K562 (cell line): ENCODE measurements at regions not wholly inside any gene's neighbourhood (a gene's known extent, or its start where the extent isn't known, plus 50 kb on each side); places are given as distances from the start of the nearest gene placed in this dataset.

ENCODE experiments used
- ATF3 ChIP-seq, 2 experiments: fragments of 450-650 bp in 1 of 2; sonication (generic) in 1 of 2; formaldehyde crosslinking in 1 of 2; IDR thresholded peaks in 1 of 2; conservative IDR thresholded peaks in 1 of 2; 2 replicates each; pipeline versions ENCODE4 v1.6.1 to v1.8.1; 2016 to 2023; ENCODE audit warnings: mild to moderate bottlenecking in 2 of 2, moderate library complexity in 2 of 2, inconsistent platforms in 1 of 2, missing genetic modification reagents in 1 of 2
- ATF6 ChIP-seq: sonication (generic); formaldehyde crosslinking; IDR thresholded peaks from 2 replicates; pipeline ENCODE4 v1.4.0; 2020; ENCODE audit warnings: mild to moderate bottlenecking, missing genetic modification reagents
- ETV5 ChIP-seq: sonication (generic); formaldehyde crosslinking; IDR thresholded peaks from 2 replicates; pipeline ENCODE4 v1.4.0; 2020; ENCODE audit warnings: low read depth, mild to moderate bottlenecking, missing genetic modification reagents
- EWSR1 ChIP-seq: fragments of 450-650 bp; IDR thresholded peaks from 2 replicates; pipeline ENCODE4 v1.6.1; 2018; ENCODE audit warnings: borderline replicate concordance, mild to moderate bottlenecking, low read depth, moderate library complexity; ENCODE audit not compliant: partially characterized antibody
- GTF2A2 ChIP-seq: IDR thresholded peaks from 2 replicates; pipeline ENCODE4 v1.6.1; 2016; ENCODE audit warnings: mild to moderate bottlenecking, missing genetic modification characterization, missing compliant biosample characterization
- UBTF ChIP-seq, 2 experiments: IDR thresholded peaks; 2 replicates each; pipeline ENCODE4 v1.6.1; 2012; ENCODE audit warnings: improper control_type of control experiment in 2 of 2, low read depth in 2 of 2, low read length in 2 of 2, borderline replicate concordance in 1 of 2
- ZBTB7A ChIP-seq: IDR thresholded peaks from 2 replicates; pipeline ENCODE4 v1.6.1; 2011; ENCODE audit warnings: low read depth, mild to moderate bottlenecking, low read length, moderate library complexity, borderline replicate concordance; ENCODE audit not compliant: control insufficient read depth
- ZNF165 ChIP-seq: fragments of 250-450 bp; sonication (Bioruptor Pico); IDR thresholded peaks from 2 replicates; pipeline ENCODE4 v1.4.0; 2020; ENCODE audit warnings: borderline replicate concordance
- ZNF217 ChIP-seq: sonication (generic); formaldehyde crosslinking; IDR thresholded peaks from 2 replicates; pipeline ENCODE4 v1.8.0; 2022; ENCODE audit warnings: mild to moderate bottlenecking, missing genetic modification reagents

GRCh38 chr2:217370391-217370790 lies 510.5 kb upstream of the TNP1 start (continued):
- TF ChIP-seq UBTF (IDR thresholded peaks at IDR 0.05; ENCODE audit: borderline replicate concordance in 1 of 2, low read depth in 2 of 2, low read length in 2 of 2): no peak
- TF ChIP-seq GTF2A2 (tag): no peak
- peak; percentile 36; the same call in 1 of the 2 replicates for TF ChIP-seq ETV5 (CRISPR knock-in tag)
- no peak for TF ChIP-seq ZNF165 (CRISPR knock-in tag)
- TF ChIP-seq ZNF217 (CRISPR knock-in tag): no peak
- TF ChIP-seq ATF3 (IDR thresholded peaks at IDR 0.05): peak; percentile 32; the same call in 1 of the 2 replicates
- no peak for TF ChIP-seq ATF3 (CRISPR knock-in tag; conservative IDR thresholded peaks at IDR 0.05)
- no peak for TF ChIP-seq ATF6 (CRISPR knock-in tag)
- TF ChIP-seq ZBTB7A: no peak
- no peak for TF ChIP-seq EWSR1
- TF ChIP-seq, all 486 proteins: peak for 13
